CD4-positive, alpha-beta T cell (primary cell): ENCODE measurements at regions not wholly inside any gene's neighbourhood (a gene's known extent, or its start where the extent isn't known, plus 50 kb on each side); places are given as distances from the start of the nearest gene placed in this dataset.
"Not testable (repeated sequence)": the region's sequence is repeated elsewhere in the genome, so short reads cannot be mapped to it uniquely, and the experiment has no call there.

ENCODE experiments used
- ATAC-seq: fragments of 200-7000 bp; cut with Tn5 transposase; one replicate; pipeline ENCODE4 v1.10.0; 2022; ENCODE audit warnings: mild to moderate bottlenecking; ENCODE audit not compliant: poor library complexity
- CTCF ChIA-PET: fragments of 350-600 bp; sonication (Branson Sonifier 250); formaldehyde crosslinking; loops from one replicate; lab custom pipeline; 2021; ENCODE audit warnings: antibody characterized with exemption, inconsistent platforms; lab: Charles Lee
- POLR2A ChIA-PET: fragments of 350-600 bp; sonication (Branson Sonifier 250); formaldehyde crosslinking; loops from one replicate; lab custom pipeline; 2021; ENCODE audit warnings: antibody characterized with exemption, inconsistent platforms; lab: Charles Lee
- DNase-seq, 14 experiments: peaks; one replicate each; pipeline ENCODE4 v3.0.0-alpha.2; 2013 to 2020; ENCODE audit warnings: mixed read lengths in 2 of 14
- H3K27ac ChIP-seq, 2 donors: one replicate each; pipeline versions ENCODE4 v1.5.1 to v1.7.0; 2013; ENCODE audit warnings: low read length in 2 of 2, low read depth in 1 of 2, mild to moderate bottlenecking in 1 of 2
- H3K27me3 ChIP-seq, 2 experiments: 1 replicate in 1 of 2; 2 replicates in 1 of 2; pipeline versions ENCODE4 v1.6.1 to v1.7.0; 2013; ENCODE audit warnings: low read length in 2 of 2, control low read depth in 1 of 2, mild to moderate bottlenecking in 1 of 2, moderate library complexity in 1 of 2; ENCODE audit not compliant: insufficient read depth in 2 of 2, control insufficient read depth in 1 of 2
- H3K36me3 ChIP-seq: one replicate; pipeline ENCODE4 v1.6.1; 2013; ENCODE audit warnings: low read length, control low read depth; ENCODE audit not compliant: insufficient read depth
- H3K4me1 ChIP-seq: one replicate; pipeline ENCODE4 v1.6.1; 2013; ENCODE audit warnings: low read length, control low read depth; ENCODE audit not compliant: insufficient read depth
- H3K4me3 ChIP-seq: one replicate; pipeline ENCODE4 v1.5.1; 2013; ENCODE audit warnings: mild to moderate bottlenecking, low read length, moderate library complexity
- H3K9me3 ChIP-seq, 2 experiments: 1 replicate in 1 of 2; 2 replicates in 1 of 2; pipeline versions ENCODE4 v1.6.1 to v1.7.0; 2013; ENCODE audit warnings: low read length in 2 of 2, mild to moderate bottlenecking in 2 of 2, control low read depth in 1 of 2, moderate library complexity in 1 of 2; ENCODE audit not compliant: control insufficient read depth in 1 of 2, insufficient read depth in 1 of 2
- H3K27ac Mint-ChIP-seq: one replicate; pipeline ENCODE4 v1.8.0; 2020; ENCODE audit warnings: mixed read lengths
- H3K27me3 Mint-ChIP-seq: one replicate; pipeline ENCODE4 v1.8.0; 2021; ENCODE audit warnings: mixed read lengths
- H3K36me3 Mint-ChIP-seq: one replicate; pipeline ENCODE4 v1.8.0; 2021; ENCODE audit warnings: low read depth, mixed read lengths
- H3K4me1 Mint-ChIP-seq: one replicate; pipeline ENCODE4 v1.8.0; 2021; ENCODE audit warnings: low read depth, mixed read lengths
- H3K4me3 Mint-ChIP-seq: one replicate; pipeline ENCODE4 v1.8.0; 2020; ENCODE audit warnings: mild to moderate bottlenecking, mixed read lengths
- H3K9me3 Mint-ChIP-seq: one replicate; pipeline ENCODE4 v1.8.0; 2020; ENCODE audit warnings: mixed read lengths
- intact Hi-C, 2 experiments: fragments of 100-400 bp; cut with DNase I in 1 of 2; cut with micrococcal nuclease in 1 of 2; formaldehyde crosslinking; loops; one replicate each; pipeline versions ENCODE4 v1.15.1 to v1.9.0; 2023 to 2025; cut with DNase I, micrococcal nuclease
- TF ChIP-seq, protein P1 (sequence below): fragments of 200-600 bp; IDR thresholded peaks from one replicate; pipeline ENCODE4 v1.8.0; 2022; ENCODE audit warnings: antibody characterized with exemption, mild to moderate bottlenecking

DNA sequence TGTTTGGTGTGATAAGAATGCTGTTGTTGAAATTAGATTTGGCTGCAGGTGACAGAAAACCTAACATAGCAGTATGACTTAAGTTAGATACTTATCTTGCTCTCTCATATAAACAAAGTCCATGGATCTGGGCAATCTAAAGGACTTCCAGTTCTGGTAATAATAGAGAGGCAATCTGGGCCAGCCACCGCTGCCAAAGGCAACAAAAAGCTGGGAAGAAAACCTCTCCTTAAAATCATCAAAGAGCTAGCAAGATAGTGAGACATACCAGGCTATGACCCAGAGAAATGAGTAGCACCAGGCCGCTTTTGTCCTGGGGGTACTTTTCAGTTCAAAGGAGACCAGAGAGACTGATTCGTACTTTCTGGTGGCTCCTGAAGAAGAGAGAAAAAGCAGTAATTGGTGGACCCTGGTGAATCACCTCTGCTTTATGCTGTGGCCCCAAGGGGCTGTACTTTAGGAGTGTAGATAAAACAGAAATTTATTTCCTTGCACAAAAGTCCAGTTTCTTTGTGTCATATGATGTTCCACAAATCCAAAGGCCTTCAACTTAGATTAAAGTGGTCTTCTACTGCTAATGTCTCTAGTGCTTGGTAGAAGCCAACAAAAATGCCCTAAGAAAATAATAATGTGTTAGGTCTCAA, 125.4 kb downstream of the TBX19 start:
- H3K9me3 ChIP-seq, result no peaks in the 10 kb centered on the region
- Mint-ChIP-seq H3K4me1 (peaks cover 42% of the 10 kb centered on the region), H3K27ac (no peak overlapping the region), H3K27me3 (no peaks in the 10 kb centered on the region), H3K36me3 (no peaks in the 10 kb centered on the region), H3K9me3 (peaks cover 5% of the 10 kb centered on the region), H3K4me3 (no peak overlapping the region)
- H3K36me3 ChIP-seq, result no peaks in the 10 kb centered on the region
- H3K4me3 ChIP-seq, result no peak overlapping the region
- ATAC-seq (no peak), DNase-seq (no peak)
- intact Hi-C loops, result no loop called here
- ChIA-PET CTCF (no interaction called here), POLR2A (no interaction called here)
- H3K27me3 ChIP-seq, result no peaks in the 10 kb centered on the region
- TF ChIP-seq, protein P1, sequence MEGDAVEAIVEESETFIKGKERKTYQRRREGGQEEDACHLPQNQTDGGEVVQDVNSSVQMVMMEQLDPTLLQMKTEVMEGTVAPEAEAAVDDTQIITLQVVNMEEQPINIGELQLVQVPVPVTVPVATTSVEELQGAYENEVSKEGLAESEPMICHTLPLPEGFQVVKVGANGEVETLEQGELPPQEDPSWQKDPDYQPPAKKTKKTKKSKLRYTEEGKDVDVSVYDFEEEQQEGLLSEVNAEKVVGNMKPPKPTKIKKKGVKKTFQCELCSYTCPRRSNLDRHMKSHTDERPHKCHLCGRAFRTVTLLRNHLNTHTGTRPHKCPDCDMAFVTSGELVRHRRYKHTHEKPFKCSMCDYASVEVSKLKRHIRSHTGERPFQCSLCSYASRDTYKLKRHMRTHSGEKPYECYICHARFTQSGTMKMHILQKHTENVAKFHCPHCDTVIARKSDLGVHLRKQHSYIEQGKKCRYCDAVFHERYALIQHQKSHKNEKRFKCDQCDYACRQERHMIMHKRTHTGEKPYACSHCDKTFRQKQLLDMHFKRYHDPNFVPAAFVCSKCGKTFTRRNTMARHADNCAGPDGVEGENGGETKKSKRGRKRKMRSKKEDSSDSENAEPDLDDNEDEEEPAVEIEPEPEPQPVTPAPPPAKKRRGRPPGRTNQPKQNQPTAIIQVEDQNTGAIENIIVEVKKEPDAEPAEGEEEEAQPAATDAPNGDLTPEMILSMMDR, result no peak
- peaks cover 25% of the 10 kb centered on the region for H3K4me1 ChIP-seq
- H3K27ac ChIP-seq, result no peak overlapping the region

DNA sequence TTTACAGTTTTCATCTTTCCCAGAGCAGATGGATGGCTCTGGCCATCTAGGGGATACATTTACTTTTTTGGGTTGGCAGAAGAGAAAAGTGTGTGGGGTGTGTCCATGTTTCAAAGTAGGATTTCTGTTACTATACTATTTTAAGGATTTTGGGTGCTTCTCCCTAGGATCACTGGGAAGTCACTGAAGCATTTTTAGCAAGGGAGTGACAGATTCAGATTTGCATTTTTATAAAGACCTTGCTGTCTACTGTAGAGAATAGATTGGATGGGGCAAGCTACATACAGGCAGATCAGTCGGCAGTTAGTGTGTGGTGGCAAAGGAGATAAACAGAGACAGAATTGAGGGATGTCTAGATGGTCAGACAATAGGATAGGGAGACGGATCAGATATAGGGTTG, 122.5 kb downstream of the TBX19 start:
- no peaks in the 10 kb centered on the region for H3K36me3 Mint-ChIP-seq
- H3K4me3 Mint-ChIP-seq, result no peak overlapping the region
- DNase-seq (no peak), ATAC-seq (no peak)
- TF ChIP-seq, protein P1, result no peak
- H3K9me3 Mint-ChIP-seq, result peaks cover 2% of the 10 kb centered on the region
- H3K27ac Mint-ChIP-seq, result no peak overlapping the region
- Histone ChIP-seq H3K4me1 (peaks cover 8% of the 10 kb centered on the region), H3K36me3 (no peaks in the 10 kb centered on the region), H3K9me3 (no peaks in the 10 kb centered on the region), H3K27ac (no peak overlapping the region), H3K4me3 (no peak overlapping the region), H3K27me3 (no peaks in the 10 kb centered on the region)
- POLR2A ChIA-PET, result no interaction called here
- CTCF ChIA-PET, result interaction anchor here (1.1 kb wide), 1 partner anchor 13 kb away, joined by 3 read pairs; no protein-coding TSS in a partner anchor
- peaks cover 19% of the 10 kb centered on the region for H3K4me1 Mint-ChIP-seq
- intact Hi-C loops, result no loop called here
- no peaks in the 10 kb centered on the region for H3K27me3 Mint-ChIP-seq

DNA sequence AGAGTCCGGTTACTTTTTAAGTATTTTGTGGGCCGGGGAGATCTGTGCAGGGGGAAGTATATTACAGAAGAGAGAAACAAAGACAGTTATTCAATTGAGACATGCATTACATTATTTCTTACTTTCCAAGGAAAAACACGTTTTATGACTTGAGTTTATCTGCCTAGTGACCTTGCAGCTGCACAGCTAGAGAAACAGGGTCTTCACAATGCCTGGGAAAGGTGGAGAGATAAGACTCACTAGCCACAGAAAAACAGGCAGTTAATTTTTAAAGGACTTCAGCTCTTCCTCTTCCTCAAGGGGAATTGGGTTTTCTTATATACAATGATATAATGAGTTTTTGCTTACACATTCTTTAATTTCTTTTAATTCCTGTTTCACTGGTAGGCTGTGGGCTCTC, 121.8 kb downstream of the TBX19 start:
- H3K4me3 Mint-ChIP-seq, POLR2A ChIA-PET: not testable (repeated sequence)

DNA sequence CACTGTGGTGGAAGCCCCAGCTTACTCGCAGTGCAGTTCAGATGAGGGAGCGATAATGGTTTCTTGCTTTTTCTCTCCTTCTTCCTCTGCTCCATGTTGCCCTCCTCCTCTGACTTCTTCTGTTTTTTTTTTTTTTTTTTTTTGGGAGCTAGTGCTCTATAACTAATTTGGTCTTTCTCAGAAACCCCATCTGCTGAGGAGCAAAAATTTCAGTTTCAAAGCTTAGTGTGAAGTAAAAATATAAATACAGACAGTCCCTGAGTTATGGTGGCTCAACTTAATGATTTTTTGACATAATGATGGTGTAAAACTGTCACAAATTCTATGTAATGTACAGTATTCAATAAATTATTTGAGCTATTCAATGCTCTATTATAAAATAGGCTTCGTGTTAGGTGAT, 120.7 kb downstream of the TBX19 start:
- TF ChIP-seq, protein P1, result no peak
- H3K27ac ChIP-seq, result no peak overlapping the region
- Mint-ChIP-seq H3K27me3 (no peaks in the 10 kb centered on the region), H3K36me3 (no peaks in the 10 kb centered on the region), H3K4me3 (no peak overlapping the region), H3K27ac (no peak overlapping the region), H3K9me3 (no peaks in the 10 kb centered on the region), H3K4me1 (peaks cover 4% of the 10 kb centered on the region)
- no peaks in the 10 kb centered on the region for H3K36me3 ChIP-seq
- H3K4me3 ChIP-seq, result no peak overlapping the region
- DNase-seq (no peak), ATAC-seq (no peak)
- peaks cover 8% of the 10 kb centered on the region for H3K4me1 ChIP-seq
- no peaks in the 10 kb centered on the region for H3K27me3 ChIP-seq
- no peaks in the 10 kb centered on the region for H3K9me3 ChIP-seq
- CTCF ChIA-PET, result interaction anchor here (0.6 to 0.7 kb wide), 2 partner anchors 950 to 1245 kb away, joined by 3 to 5 read pairs; no protein-coding TSS in a partner anchor
- intact Hi-C loops, result no loop called here
- POLR2A ChIA-PET, result no interaction called here

More for the DNA sequence above, 121.8 kb downstream of the TBX19 start:
- H3K36me3 ChIP-seq, H3K27ac Mint-ChIP-seq, H3K4me3 ChIP-seq, H3K9me3 Mint-ChIP-seq, ATAC-seq, H3K4me1 ChIP-seq, H3K9me3 ChIP-seq, H3K27me3 Mint-ChIP-seq, H3K27me3 ChIP-seq, H3K27ac ChIP-seq, intact Hi-C loops, DNase-seq, H3K36me3 Mint-ChIP-seq: not testable (repeated sequence)
- CTCF ChIA-PET, result interaction anchor here (1.1 kb wide), 1 partner anchor 13 kb away, joined by 3 read pairs; no protein-coding TSS in a partner anchor
- peaks cover 12% of the 10 kb centered on the region for H3K4me1 Mint-ChIP-seq
